Activated CD8-positive, alpha-beta memory T cell treated with anti-CD3 and anti-CD28 coated beads for 24 hours (primary cell): ENCODE measurements at regions not wholly inside any gene's neighbourhood (a gene's known extent, or its start where the extent isn't known, plus 50 kb on each side); places are given as distances from the start of the nearest gene placed in this dataset.
"Not testable (repeated sequence)": the region's sequence is repeated elsewhere in the genome, so short reads cannot be mapped to it uniquely, and the experiment has no call there.

Experiments
- DNase-seq: peaks from one replicate; pipeline ENCODE4 v3.0.0-alpha.2; 2020

GRCh38 chr10:114732931-114733330, 74.9 kb upstream of the ABLIM1 start:
- DNase-seq: no peak

GRCh38 chr10:114735946-114736345, 77.9 kb upstream of the ABLIM1 start:
- DNase-seq: no peak

GRCh38 chr10:114743521-114744231, 77.9 kb upstream of the FHIP2A start:
- no peak for DNase-seq

GRCh38 chr10:114746531-114746930, 75.0 kb upstream of the FHIP2A start:
- no peak for DNase-seq

GRCh38 chr10:114748241-114748640, 73.3 kb upstream of the FHIP2A start:
- DNase-seq: no peak

GRCh38 chr10:114749014-114749413, 72.6 kb upstream of the FHIP2A start:
- DNase-seq: no peak

GRCh38 chr10:114749510-114749909, 72.1 kb upstream of the FHIP2A start:
- no peak for DNase-seq

GRCh38 chr10:114751856-114752255, 69.7 kb upstream of the FHIP2A start:
- no peak for DNase-seq

GRCh38 chr10:114752570-114752969, 69.0 kb upstream of the FHIP2A start:
- not testable (repeated sequence) for DNase-seq

GRCh38 chr10:114753126-114753525, 68.5 kb upstream of the FHIP2A start:
- no peak for DNase-seq

- DNase-seq: no peak
Measured at GRCh38 chr10:114754445-114755320, 66.9 kb upstream of the FHIP2A start.

- DNase-seq: no peak
Measured at GRCh38 chr10:114755537-114755936, 66.0 kb upstream of the FHIP2A start.

GRCh38 chr10:114758331-114758730, 63.2 kb upstream of the FHIP2A start:
- DNase-seq: no peak

GRCh38 chr10:114761205-114762193, 60.1 kb upstream of the FHIP2A start:
- no peak for DNase-seq

GRCh38 chr10:114762811-114763210, 58.8 kb upstream of the FHIP2A start:
- no peak for DNase-seq

- DNase-seq: no peak
Measured at GRCh38 chr10:114764656-114765055, 56.9 kb upstream of the FHIP2A start.

GRCh38 chr10:114766470-114766869, 55.1 kb upstream of the FHIP2A start:
- DNase-seq: no peak

GRCh38 chr10:114767101-114767985, 54.2 kb upstream of the FHIP2A start:
- no peak for DNase-seq

- DNase-seq: peak; percentile 64
Measured at GRCh38 chr10:114767986-114768821, 53.4 kb upstream of the FHIP2A start.

GRCh38 chr10:114770009-114770408, 51.6 kb upstream of the FHIP2A start:
- DNase-seq: no peak

GRCh38 chr10:114771157-114771556, 50.4 kb upstream of the FHIP2A start:
- DNase-seq: no peak
